ENCODE measurements at regions not wholly inside any gene's neighbourhood (a gene's known extent, or its start where the extent isn't known, plus 50 kb on each side); places are given as distances from the start of the nearest gene placed in this dataset.

- Histone ChIP-seq H3K4me3 (ENCODE audit: low read depth in 1 of 2, low read length in 1 of 2) (no peak overlapping the region), H3K27me3 (no peaks in the 10 kb centered on the region), H3K27ac (no peak overlapping the region), H3K9me3 (no peaks in the 10 kb centered on the region), H3K4me1 (ENCODE audit: control insufficient read depth in 1 of 2, insufficient read depth in 1 of 2, low read depth in 1 of 2, low read length in 1 of 2) (no peaks in the 10 kb centered on the region), H3K36me3 (no peaks in the 10 kb centered on the region)
- no peak for TF ChIP-seq CTCF (IDR thresholded peaks at IDR 0.05)
These were observed 211.2 kb downstream of the CDC5L start for GRCh38 chr6:44598679-44599078.

- Histone ChIP-seq H3K36me3 (no peaks in the 10 kb centered on the region), H3K9me3 (no peaks in the 10 kb centered on the region), H3K27ac (no peak overlapping the region), H3K27me3 (no peaks in the 10 kb centered on the region), H3K4me3 (ENCODE audit: low read depth in 1 of 2, low read length in 1 of 2) (no peak overlapping the region), H3K4me1 (ENCODE audit: control insufficient read depth in 1 of 2, insufficient read depth in 1 of 2, low read depth in 1 of 2, low read length in 1 of 2) (no peaks in the 10 kb centered on the region)
- no peak for TF ChIP-seq CTCF (IDR thresholded peaks at IDR 0.05)
These were observed 212.2 kb downstream of the CDC5L start for GRCh38 chr6:44599672-44600071.

GRCh38 chr6:44603044-44603686, 215.7 kb downstream of the CDC5L start:
- H3K9me3 ChIP-seq: no peaks in the 10 kb centered on the region
- TF ChIP-seq CTCF (IDR thresholded peaks at IDR 0.05): no peak
- no peak overlapping the region for H3K27ac ChIP-seq
- H3K36me3 ChIP-seq: no peaks in the 10 kb centered on the region
- no peaks in the 10 kb centered on the region for H3K4me1 ChIP-seq (ENCODE audit: control insufficient read depth in 1 of 2, insufficient read depth in 1 of 2, low read depth in 1 of 2, low read length in 1 of 2)
- H3K27me3 ChIP-seq: no peaks in the 10 kb centered on the region
- no peak overlapping the region for H3K4me3 ChIP-seq (ENCODE audit: low read depth in 1 of 2, low read length in 1 of 2)

DNA sequence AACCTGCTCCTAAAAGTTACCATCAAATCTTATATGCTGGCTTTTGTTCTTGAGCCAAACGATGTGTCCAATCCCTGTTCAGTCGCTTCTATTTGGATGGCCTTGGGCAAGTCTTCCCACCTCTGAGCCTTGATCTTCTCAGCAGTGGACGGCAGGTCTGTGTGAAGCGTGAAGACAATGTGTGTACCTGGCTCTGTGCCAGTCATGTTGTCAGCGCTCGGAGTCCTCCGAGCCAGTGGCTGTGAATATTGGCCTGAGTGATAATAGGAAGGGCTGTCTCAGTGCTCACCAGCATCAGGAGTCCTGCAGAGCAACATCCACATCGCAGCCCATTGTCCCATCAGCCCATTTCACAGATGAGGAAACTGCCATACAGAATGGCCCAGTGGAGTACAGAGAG, 219.0 kb downstream of the CDC5L start:
- H3K36me3 ChIP-seq: no peaks in the 10 kb centered on the region
- no peak overlapping the region for H3K4me3 ChIP-seq (ENCODE audit: low read depth in 1 of 2, low read length in 1 of 2)
- no peaks in the 10 kb centered on the region for H3K4me1 ChIP-seq (ENCODE audit: control insufficient read depth in 1 of 2, insufficient read depth in 1 of 2, low read depth in 1 of 2, low read length in 1 of 2)
- TF ChIP-seq CTCF (IDR thresholded peaks at IDR 0.05): no peak
- H3K27ac ChIP-seq: no peak overlapping the region
- no peaks in the 10 kb centered on the region for H3K9me3 ChIP-seq
- H3K27me3 ChIP-seq: no peaks in the 10 kb centered on the region

GRCh38 chr6:44606976-44607375, 219.5 kb downstream of the CDC5L start:
- Histone ChIP-seq H3K27ac (no peak overlapping the region), H3K4me3 (ENCODE audit: low read depth in 1 of 2, low read length in 1 of 2) (no peak overlapping the region), H3K27me3 (no peaks in the 10 kb centered on the region), H3K36me3 (no peaks in the 10 kb centered on the region), H3K4me1 (ENCODE audit: control insufficient read depth in 1 of 2, insufficient read depth in 1 of 2, low read depth in 1 of 2, low read length in 1 of 2) (no peaks in the 10 kb centered on the region), H3K9me3 (no peaks in the 10 kb centered on the region)
- TF ChIP-seq CTCF (IDR thresholded peaks at IDR 0.05): no peak

DNA sequence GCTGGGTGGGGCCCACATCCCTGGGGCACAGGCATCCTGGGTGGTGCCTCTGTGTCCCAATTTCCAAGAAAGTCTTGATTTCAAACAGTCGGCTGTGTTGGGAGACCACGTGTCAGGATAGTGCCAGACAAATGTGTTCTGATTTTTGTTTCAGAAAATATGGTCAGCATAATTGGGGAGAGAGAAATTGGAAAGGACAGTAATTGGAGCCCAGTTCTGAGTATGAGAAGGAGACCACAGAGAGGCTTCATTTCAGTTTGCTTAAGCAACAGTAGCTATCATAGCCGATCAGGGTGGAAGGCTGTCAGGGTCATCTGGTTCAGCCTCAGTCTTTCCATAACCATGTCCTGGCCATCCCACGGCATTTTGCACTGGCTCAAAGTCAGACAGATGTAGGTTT, 220.7 kb downstream of the CDC5L start:
- H3K27me3 ChIP-seq: no peaks in the 10 kb centered on the region
- H3K4me1 ChIP-seq (ENCODE audit: control insufficient read depth in 1 of 2, insufficient read depth in 1 of 2, low read depth in 1 of 2, low read length in 1 of 2): no peaks in the 10 kb centered on the region
- no peak overlapping the region for H3K4me3 ChIP-seq (ENCODE audit: low read depth in 1 of 2, low read length in 1 of 2)
- no peaks in the 10 kb centered on the region for H3K9me3 ChIP-seq
- no peak for TF ChIP-seq CTCF (IDR thresholded peaks at IDR 0.05)
- no peaks in the 10 kb centered on the region for H3K36me3 ChIP-seq
- H3K27ac ChIP-seq: no peak overlapping the region
